ENCODE measurements at regions not wholly inside any gene's neighbourhood (a gene's known extent, or its start where the extent isn't known, plus 50 kb on each side); places are given as distances from the start of the nearest gene placed in this dataset.

DNA sequence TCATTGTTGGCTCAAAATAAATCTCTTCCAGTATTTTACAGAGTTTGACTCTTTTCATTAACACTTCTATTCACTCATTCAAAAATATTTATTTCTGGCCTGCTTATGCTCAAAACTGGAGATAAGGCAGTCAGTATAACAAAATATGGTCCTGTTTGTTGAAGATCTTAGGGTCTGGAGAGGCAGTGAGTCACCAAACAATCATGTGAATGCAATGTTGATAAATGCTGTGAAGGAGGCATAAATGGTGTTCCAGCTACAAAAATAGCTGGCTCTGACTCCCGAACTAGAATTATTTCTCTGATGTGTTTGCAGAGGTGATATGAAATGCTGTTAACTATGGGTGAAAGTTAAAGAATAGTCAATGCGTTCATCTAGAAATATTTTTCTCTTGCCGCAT lies 390.6 kb downstream of the AASDHPPT start:
- H3K36me3 ChIP-seq (replicated peaks; ENCODE audit: control insufficient read depth, insufficient read depth, low read length), result no peaks in the 10 kb centered on the region

DNA sequence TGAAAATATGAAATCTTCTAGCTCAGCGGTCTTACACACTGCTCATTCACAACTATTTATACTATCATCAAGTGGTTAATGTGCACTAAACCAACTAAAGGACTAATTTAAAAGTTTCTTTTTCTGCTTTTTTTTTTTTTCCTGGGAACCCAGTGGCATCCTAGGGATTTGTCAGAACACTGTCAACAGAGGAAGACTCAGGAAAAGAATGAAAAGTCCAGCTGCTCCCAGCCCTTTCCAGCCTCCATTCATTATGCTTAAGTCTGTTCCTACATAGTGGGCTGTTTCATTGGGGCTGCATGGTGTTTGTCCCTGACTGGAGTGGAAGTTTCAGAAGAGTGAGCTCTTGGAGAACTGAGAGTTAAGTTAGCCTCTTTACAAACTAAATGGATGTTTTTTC lies 391.1 kb downstream of the AASDHPPT start:
- Histone ChIP-seq H3K36me3 (replicated peaks; ENCODE audit: control insufficient read depth, insufficient read depth, low read length) (no peaks in the 10 kb centered on the region), H3K27me3 (ENCODE audit: control insufficient read depth, insufficient read depth, low read length) (no peaks in the 10 kb centered on the region), H3K4me3 (ENCODE audit: insufficient read depth, low read depth, low read length) (no peak overlapping the region)
- DNase-seq, result no peak

More for the DNA sequence above, 390.6 kb downstream of the AASDHPPT start:
- no peak overlapping the region for H3K4me3 ChIP-seq (ENCODE audit: insufficient read depth, low read depth, low read length)
- H3K27me3 ChIP-seq (ENCODE audit: control insufficient read depth, insufficient read depth, low read length), result no peaks in the 10 kb centered on the region
- no peak for DNase-seq

DNA sequence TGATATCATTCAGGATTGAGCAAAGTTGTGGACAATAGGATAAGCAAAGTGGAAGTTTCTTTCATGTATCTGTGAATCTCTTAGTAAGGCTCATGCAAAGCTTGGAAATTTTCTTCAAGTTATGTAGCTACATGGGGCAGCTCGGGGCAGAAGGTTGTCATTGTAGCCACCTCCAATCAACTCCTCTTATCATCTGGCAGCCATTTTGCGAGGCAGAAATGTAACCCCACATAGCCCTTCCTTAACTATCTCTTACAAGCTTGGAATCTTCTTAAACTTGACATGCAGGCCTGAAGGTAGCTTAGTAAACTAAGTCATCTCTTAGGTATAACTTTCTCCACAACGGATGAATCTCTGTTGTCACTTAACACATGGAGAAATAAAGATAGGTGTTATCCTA lies 392.8 kb downstream of the AASDHPPT start:
- DNase-seq, result no peak
- Histone ChIP-seq H3K4me3 (ENCODE audit: insufficient read depth, low read depth, low read length) (no peak overlapping the region), H3K27me3 (ENCODE audit: control insufficient read depth, insufficient read depth, low read length) (no peaks in the 10 kb centered on the region), H3K36me3 (replicated peaks; ENCODE audit: control insufficient read depth, insufficient read depth, low read length) (no peaks in the 10 kb centered on the region)

DNA sequence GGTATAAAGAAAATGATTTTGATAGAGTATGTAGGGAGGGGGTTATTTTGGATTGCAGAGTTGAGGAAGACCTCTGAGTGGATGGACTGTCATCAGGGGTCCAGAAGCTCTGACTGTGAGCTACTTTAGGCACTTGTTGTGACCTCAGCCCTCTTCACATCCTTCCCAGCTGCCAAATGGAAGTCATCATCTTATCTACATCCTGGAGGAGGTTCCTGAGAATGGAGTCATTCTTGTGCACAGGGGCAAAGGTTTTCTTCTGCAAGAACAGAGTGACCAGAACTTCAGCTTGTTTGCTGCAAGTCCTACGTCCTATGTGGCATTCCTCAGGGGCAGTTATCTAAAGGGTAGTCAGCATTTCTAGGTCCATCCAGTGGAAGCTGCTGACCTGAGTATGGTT lies 393.8 kb downstream of the AASDHPPT start:
- no peak for DNase-seq
- Histone ChIP-seq H3K27me3 (ENCODE audit: control insufficient read depth, insufficient read depth, low read length) (no peaks in the 10 kb centered on the region), H3K4me3 (ENCODE audit: insufficient read depth, low read depth, low read length) (no peak overlapping the region), H3K36me3 (replicated peaks; ENCODE audit: control insufficient read depth, insufficient read depth, low read length) (no peaks in the 10 kb centered on the region)

DNA sequence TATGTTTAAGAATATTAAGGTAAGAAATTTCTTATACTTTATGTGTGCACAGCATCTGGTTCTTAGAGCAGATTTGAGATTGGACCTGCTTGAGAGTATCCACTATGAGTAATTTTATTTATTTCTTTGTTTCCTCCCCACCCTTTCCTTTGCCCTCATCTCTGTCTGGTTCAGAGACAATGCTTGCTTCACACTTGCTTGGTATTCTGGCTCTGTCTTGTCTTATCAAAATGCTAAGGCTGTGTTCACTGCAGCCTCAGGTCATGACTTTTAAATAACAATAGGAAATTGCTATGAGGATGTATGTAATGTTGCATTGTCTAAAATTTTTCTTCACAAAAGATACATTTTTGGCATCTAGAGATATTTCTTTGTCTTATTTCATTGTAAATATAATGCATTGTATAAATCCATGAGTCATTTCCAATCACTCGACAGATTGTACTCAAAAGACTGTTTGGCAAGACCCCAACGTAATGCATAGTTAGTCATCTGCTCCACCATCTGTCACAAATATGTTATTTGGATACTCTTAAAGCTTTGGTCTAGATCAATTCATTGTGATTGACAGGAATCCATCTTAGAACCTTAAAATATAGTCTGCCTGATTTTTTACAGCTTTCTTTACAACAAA lies 395.7 kb downstream of the AASDHPPT start:
- Histone ChIP-seq H3K4me3 (ENCODE audit: insufficient read depth, low read depth, low read length) (no peak overlapping the region), H3K27me3 (ENCODE audit: control insufficient read depth, insufficient read depth, low read length) (no peaks in the 10 kb centered on the region), H3K36me3 (replicated peaks; ENCODE audit: control insufficient read depth, insufficient read depth, low read length) (no peaks in the 10 kb centered on the region)
- no peak for DNase-seq

DNA sequence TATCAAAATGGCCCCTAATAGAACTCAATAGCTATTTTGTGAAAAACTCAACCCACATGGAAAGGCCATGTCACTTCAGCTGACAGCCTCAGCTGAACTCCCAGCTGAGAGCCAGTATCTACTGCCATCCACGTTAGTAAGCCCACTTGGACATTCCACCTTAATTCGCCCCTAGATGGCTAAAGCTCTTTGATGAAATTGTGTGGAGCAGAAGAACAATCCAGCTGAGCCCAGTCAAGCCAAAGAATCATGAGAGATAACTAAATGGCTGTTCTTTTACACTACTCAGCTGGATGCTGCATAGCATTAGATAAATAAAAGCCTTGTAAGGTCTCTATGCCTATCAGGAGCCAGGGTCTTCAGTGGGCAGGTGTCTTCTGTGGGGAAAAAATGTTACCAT lies 396.8 kb downstream of the AASDHPPT start:
- no peaks in the 10 kb centered on the region for H3K27me3 ChIP-seq (ENCODE audit: control insufficient read depth, insufficient read depth, low read length)
- no peak for DNase-seq
- H3K36me3 ChIP-seq (replicated peaks; ENCODE audit: control insufficient read depth, insufficient read depth, low read length), result no peaks in the 10 kb centered on the region
- H3K4me3 ChIP-seq (ENCODE audit: insufficient read depth, low read depth, low read length), result no peak overlapping the region

DNA sequence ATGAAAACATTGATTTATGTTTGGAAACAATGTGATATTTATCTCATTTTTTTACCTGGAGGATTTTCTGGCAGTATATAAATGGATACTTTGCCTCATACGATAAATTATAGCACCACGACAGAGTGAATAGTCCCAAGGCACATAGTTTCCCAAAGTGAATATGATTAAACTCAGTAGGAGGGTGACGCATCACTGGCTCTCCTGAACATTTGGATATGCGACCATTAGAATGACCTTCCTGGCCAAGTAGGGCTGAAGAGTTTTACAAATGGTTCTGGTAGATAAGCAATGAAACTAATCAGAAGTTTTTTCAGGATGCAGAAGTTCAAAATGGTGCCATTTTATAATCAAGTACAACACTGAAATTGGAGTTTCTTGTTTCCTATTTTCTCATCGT lies 397.7 kb downstream of the AASDHPPT start:
- H3K36me3 ChIP-seq (replicated peaks; ENCODE audit: control insufficient read depth, insufficient read depth, low read length), result no peaks in the 10 kb centered on the region
- no peak overlapping the region for H3K4me3 ChIP-seq (ENCODE audit: insufficient read depth, low read depth, low read length)
- DNase-seq, result no peak
- H3K27me3 ChIP-seq (ENCODE audit: control insufficient read depth, insufficient read depth, low read length), result no peaks in the 10 kb centered on the region

DNA sequence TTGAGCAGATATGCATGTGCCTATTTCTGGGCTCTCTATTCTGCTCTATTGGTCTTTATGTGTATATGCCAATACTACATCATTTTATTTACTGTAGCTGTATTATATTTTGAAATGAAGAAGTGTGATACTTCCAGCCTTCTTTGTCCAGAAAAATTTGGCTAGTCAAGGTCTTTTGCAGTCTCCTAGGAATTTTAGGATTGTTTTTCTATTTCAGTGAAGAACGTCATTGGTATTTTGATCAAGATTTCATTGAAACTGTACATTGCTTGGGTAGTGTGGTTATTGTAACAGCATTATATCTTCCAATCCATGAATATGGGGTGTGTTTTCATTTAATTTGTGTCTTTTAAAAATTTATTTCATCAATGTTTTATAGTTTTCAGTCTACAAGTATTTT lies 400.3 kb downstream of the AASDHPPT start:
- Histone ChIP-seq H3K36me3 (replicated peaks; ENCODE audit: control insufficient read depth, insufficient read depth, low read length) (no peaks in the 10 kb centered on the region), H3K27me3 (ENCODE audit: control insufficient read depth, insufficient read depth, low read length) (no peaks in the 10 kb centered on the region), H3K4me3 (ENCODE audit: insufficient read depth, low read depth, low read length) (no peak overlapping the region)
- no peak for DNase-seq

DNA sequence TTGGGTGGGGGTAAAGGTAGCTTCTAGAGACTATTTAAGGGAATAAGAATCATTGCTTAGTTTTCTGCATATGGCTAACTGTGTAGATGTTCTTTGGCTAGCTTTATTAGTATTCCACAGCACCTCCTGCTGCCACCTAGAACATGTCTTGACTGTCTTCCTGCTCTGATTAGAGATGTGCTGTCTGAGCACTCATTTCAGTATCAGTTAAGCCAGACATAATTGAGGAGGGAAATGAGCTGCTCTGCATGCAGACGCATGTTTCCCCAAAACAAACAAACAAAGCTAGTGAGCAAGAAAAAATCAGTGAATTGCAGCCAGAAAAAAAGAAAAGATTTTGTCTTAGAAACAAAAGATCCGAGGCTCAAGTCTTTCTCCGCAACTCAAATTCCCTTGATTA lies 402.2 kb downstream of the AASDHPPT start:
- Histone ChIP-seq H3K27me3 (ENCODE audit: control insufficient read depth, insufficient read depth, low read length) (no peaks in the 10 kb centered on the region), H3K4me3 (ENCODE audit: insufficient read depth, low read depth, low read length) (no peak overlapping the region), H3K36me3 (replicated peaks; ENCODE audit: control insufficient read depth, insufficient read depth, low read length) (no peaks in the 10 kb centered on the region)
- no peak for DNase-seq

DNA sequence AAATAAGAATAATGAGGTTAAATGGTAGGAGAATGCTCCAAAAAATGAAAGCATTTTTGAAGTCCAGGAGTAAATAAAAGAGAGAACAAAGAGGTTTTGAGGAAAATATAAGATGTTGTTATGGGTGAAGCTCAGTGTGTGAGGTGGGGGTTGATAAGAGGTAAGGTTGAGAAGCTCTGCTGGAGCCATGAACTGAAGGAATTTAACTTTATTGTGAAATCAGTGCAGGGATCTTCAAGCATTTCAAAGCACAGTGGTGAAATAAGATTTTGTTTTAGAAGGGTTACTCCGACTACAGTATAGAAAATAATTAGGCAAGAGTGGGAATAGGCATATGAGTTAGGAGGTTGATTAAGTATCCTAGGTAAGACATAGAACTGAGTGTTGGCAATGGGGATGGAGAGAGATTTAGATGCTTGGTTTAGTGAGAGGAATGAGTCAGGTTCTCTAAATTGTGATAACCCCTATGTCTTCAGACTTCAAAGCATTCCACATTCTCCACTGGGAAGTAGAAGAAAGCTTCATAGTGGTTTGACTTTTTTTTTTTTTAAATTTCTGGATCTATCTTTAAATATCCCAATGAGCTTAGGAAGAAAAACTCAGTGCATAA lies 403.2 kb downstream of the AASDHPPT start:
- Histone ChIP-seq H3K4me3 (ENCODE audit: insufficient read depth, low read depth, low read length) (no peak overlapping the region), H3K36me3 (replicated peaks; ENCODE audit: control insufficient read depth, insufficient read depth, low read length) (no peaks in the 10 kb centered on the region)
- no peak for DNase-seq

DNA sequence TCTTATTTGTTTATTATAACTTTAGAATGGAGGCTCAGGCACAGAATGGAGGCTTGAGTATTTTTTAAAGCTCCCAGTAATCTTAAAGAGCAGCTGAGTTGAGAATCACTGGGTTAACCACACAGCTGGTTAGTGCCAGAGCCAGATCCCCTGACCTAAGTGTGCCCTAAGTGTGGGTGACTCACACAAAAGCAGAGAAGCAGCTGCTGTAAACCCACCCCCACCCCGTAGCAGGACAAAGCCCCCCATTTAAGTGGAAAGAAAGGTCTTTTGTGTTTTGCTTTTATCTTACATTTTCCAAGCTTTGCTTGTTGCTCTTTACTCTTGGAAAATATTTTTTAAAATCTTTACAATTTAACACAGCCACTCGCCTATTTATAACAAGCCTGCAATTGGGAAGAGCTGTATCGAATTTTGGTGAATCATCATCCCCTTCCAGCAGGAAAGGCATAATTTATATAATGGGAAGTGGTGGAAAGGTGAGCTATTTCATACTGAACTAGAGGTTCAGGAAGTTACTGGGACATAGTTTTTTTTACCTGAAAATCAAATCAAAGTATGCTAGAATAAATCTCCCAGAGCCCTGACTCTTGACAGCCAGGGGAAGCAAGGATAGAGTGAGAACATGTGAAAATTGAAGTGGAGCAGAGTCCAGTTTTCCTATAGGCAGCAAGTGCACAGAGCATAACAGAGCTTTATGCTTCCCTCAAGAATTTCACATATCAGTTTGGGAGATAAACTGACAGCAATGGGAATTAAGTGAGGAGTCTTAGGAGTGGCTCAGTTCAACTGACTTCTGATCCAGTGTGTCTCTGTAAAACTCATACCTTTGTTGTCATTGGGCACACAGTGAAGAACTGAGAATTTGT lies 405.7 kb downstream of the AASDHPPT start:
- no peak for DNase-seq
- no peak overlapping the region for H3K4me3 ChIP-seq (ENCODE audit: insufficient read depth, low read depth, low read length)
- H3K27me3 ChIP-seq (ENCODE audit: control insufficient read depth, insufficient read depth, low read length), result no peaks in the 10 kb centered on the region
- H3K36me3 ChIP-seq (replicated peaks; ENCODE audit: control insufficient read depth, insufficient read depth, low read length), result no peaks in the 10 kb centered on the region

More for the DNA sequence above, 403.2 kb downstream of the AASDHPPT start:
- H3K27me3 ChIP-seq (ENCODE audit: control insufficient read depth, insufficient read depth, low read length), result no peaks in the 10 kb centered on the region

DNA sequence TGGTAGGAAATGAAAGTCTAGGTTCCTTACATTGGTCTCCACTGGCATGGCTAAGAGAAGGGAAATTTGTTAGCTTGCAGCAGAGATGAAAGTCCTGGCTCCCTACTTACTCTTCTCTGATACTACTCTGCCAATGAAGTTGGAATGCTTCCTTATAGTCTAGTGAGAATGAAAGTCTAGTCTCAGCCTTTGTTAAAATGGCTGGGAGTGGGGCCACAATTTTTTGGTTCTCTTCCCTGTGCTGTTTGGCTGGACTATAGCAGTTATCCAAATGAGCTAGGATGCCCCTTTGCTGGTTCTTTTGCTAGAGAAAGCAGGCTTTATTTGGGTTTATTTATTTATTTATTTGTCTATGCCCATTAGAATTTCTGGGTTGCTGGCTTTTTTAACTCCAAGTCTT lies 414.3 kb downstream of the AASDHPPT start:
- H3K36me3 ChIP-seq (replicated peaks; ENCODE audit: control insufficient read depth, insufficient read depth, low read length), result no peaks in the 10 kb centered on the region
- DNase-seq, result no peak
- no peak overlapping the region for H3K4me3 ChIP-seq (ENCODE audit: insufficient read depth, low read depth, low read length)
- no peaks in the 10 kb centered on the region for H3K27me3 ChIP-seq (ENCODE audit: control insufficient read depth, insufficient read depth, low read length)

DNA sequence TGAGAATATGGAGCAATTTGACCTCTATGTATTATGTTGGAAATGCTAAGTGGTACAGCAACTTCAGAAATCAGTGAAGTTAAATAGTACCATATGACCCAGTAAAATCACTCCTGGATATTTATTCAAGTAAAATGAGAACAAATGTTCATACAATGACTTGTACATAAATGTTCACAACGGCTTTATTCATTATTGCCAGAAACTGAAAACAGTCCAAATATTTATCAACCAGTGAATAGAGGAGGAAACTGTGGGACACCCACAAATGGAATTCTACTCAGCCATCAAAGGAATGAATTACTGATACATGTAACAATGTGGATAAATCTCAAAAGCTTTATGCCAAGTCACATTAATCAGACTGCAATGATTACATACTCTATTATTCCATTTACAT lies 416.3 kb downstream of the AASDHPPT start:
- DNase-seq, result no peak
- Histone ChIP-seq H3K4me3 (ENCODE audit: insufficient read depth, low read depth, low read length) (no peak overlapping the region), H3K36me3 (replicated peaks; ENCODE audit: control insufficient read depth, insufficient read depth, low read length) (no peaks in the 10 kb centered on the region), H3K27me3 (ENCODE audit: control insufficient read depth, insufficient read depth, low read length) (no peaks in the 10 kb centered on the region)

DNA sequence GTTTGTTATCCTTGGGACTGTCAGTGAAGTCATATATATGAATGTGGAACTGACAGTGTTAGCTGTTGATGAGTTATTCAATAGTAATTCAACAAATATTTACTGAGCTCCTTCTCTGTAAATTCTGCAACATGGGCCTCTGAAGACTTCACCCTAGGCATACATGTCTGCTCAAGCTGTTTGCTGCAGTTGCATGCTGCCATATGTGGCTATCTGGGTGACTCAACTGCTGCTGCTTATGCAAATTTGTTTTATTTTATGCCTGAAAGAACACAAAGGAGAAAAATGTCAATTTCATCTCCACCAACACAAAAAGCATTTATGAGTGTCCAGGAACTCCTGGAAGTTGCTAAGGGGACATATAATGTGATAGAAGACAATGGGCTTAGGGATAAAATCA lies 417.6 kb downstream of the AASDHPPT start:
- Histone ChIP-seq H3K4me3 (ENCODE audit: insufficient read depth, low read depth, low read length) (no peak overlapping the region), H3K36me3 (replicated peaks; ENCODE audit: control insufficient read depth, insufficient read depth, low read length) (no peaks in the 10 kb centered on the region), H3K27me3 (ENCODE audit: control insufficient read depth, insufficient read depth, low read length) (no peaks in the 10 kb centered on the region)
- no peak for DNase-seq

DNA sequence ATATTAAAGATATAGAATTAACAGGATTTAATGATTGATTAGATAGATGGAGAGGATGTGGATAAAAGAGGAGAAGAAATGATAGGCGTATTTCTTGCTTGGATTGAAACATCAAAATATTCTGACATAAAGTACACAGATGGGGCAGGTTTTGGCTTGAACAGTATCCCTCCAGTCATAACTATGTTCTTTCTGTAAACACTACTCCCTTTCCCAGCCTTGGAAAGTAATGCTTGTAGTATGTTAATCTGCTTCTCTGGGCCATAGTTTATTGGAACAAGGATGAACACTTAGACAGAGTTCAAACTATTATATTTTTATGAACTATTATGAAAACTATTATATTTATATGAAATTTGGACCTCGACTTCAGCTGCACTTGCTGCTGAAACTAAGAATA lies 419.2 kb downstream of the AASDHPPT start:
- Histone ChIP-seq H3K27me3 (ENCODE audit: control insufficient read depth, insufficient read depth, low read length) (no peaks in the 10 kb centered on the region), H3K36me3 (replicated peaks; ENCODE audit: control insufficient read depth, insufficient read depth, low read length) (no peaks in the 10 kb centered on the region), H3K4me3 (ENCODE audit: insufficient read depth, low read depth, low read length) (no peak overlapping the region)
- no peak for DNase-seq

All from H7 (cell line).